Mucosa of stomach (tissue), 1 donor: ENCODE measurements at regions not wholly inside any gene's neighbourhood (a gene's known extent, or its start where the extent isn't known, plus 50 kb on each side); places are given as distances from the start of the nearest gene placed in this dataset.

Experiments
- H3K27me3 ChIP-seq: one replicate; pipeline ENCODE4 v1.7.0; 2013; ENCODE audit warnings: mild to moderate bottlenecking, low read length; ENCODE audit not compliant: control insufficient read depth, insufficient read depth
- H3K36me3 ChIP-seq: one replicate; pipeline ENCODE4 v1.7.0; 2013; ENCODE audit warnings: low read length; ENCODE audit not compliant: control insufficient read depth, insufficient read depth
- H3K4me1 ChIP-seq: one replicate; pipeline ENCODE4 v1.7.0; 2013; ENCODE audit warnings: mild to moderate bottlenecking, low read length; ENCODE audit not compliant: control insufficient read depth, insufficient read depth
- H3K4me3 ChIP-seq: one replicate; pipeline ENCODE4 v1.7.0; 2013; ENCODE audit warnings: low read length
- H3K9ac ChIP-seq: one replicate; pipeline ENCODE4 v1.7.0; 2013; ENCODE audit warnings: mild to moderate bottlenecking, low read length, moderate library complexity
- H3K9me3 ChIP-seq: one replicate; pipeline ENCODE4 v1.7.0; 2013; ENCODE audit warnings: mild to moderate bottlenecking, low read length, moderate library complexity; ENCODE audit not compliant: control insufficient read depth
- donor health status: Pancreatic carcinoma.

- H3K9me3 ChIP-seq = no peaks in the 10 kb centered on the region
- no peaks in the 10 kb centered on the region for H3K4me1 ChIP-seq
- H3K4me3 ChIP-seq = no peak overlapping the region
- H3K27me3 ChIP-seq = peaks cover 7% of the 10 kb centered on the region
- H3K9ac ChIP-seq = no peak overlapping the region
- no peaks in the 10 kb centered on the region for H3K36me3 ChIP-seq
Observed at GRCh38 chr16:86364653-86365380, 145.5 kb upstream of the FOXF1 start.

DNA sequence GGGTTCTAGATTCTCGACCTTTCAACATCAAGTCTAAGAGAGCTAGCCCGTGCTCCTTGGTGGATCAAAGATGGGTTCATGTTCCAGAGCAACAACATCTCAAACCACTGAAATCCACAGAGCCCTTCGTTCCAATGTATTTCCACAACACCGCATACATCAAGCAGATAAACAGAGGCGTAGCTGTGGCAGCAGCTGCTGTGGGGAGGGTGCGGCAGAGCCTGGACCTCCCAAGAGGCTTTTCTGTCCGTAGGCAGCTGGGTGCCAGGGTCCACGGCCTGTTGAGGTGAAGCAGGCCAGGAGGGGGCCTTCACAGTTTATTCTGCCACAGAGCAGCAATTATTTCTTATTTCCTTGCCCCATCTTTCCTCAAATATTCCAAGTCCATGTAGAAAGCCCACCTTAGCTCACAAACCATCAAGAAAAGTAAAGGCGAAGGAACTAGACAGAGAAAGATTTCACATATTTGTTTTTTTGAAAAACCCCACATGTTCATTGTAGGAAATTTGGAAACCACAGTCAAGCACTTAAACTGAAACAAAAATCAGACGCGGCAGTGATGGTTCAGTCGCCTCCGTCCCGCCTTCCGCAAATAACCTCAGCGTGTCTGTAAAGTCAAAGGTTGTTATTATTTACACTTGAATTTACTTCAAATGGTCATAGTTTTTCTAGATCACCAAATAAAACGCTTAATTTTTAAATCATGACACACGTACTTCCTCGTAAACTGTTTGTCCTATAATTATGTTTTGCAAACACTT lies 144.6 kb upstream of the FOXF1 start:
- Histone ChIP-seq H3K36me3 (no peaks in the 10 kb centered on the region), H3K9me3 (no peaks in the 10 kb centered on the region), H3K27me3 (peaks cover 7% of the 10 kb centered on the region), H3K4me1 (no peaks in the 10 kb centered on the region), H3K4me3 (no peak overlapping the region), H3K9ac (no peak overlapping the region)

- Histone ChIP-seq H3K36me3 (no peaks in the 10 kb centered on the region), H3K4me1 (no peaks in the 10 kb centered on the region), H3K9ac (no peak overlapping the region), H3K9me3 (no peaks in the 10 kb centered on the region), H3K27me3 (peaks cover 7% of the 10 kb centered on the region), H3K4me3 (no peak overlapping the region)
Observed at GRCh38 chr16:86366481-86366880, 143.8 kb upstream of the FOXF1 start.

DNA sequence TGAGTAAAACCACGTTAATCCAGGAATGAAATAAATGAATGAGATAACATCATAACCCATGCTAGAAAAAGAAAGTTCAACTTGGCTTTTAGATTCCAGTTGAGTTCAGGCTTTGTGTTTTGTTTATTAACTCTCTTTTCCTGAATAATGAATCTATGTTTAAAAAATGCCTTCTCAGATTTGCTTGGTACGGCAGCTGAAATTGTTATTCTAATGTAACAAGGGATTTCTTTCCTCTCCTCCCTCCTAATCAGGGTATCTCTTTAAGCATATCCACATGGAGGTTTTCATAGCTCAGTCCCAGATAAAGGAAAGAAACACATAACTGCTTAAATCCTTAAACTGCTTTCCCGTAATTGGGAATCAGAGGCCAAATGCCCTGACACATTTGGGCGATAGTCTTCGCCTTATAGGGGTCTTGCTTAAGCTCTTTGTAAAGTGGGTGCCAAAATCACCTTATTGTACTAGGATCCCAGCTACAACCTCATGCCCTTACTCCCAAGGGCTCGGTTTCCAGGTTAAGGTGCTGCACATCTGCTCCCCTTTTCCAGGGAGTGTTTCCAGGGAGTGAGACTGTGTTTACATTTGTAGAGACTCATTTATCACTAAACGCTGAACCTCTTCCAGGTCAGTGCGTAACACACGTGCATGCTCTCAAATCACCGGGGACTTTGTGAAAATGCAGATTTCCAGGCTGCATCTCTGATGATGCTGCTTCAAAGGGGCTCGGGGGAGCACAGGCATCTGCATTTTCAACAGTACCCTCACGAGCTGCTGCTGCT lies 142.8 kb upstream of the FOXF1 start:
- H3K9ac ChIP-seq = no peak overlapping the region
- no peaks in the 10 kb centered on the region for H3K4me1 ChIP-seq
- peaks cover 7% of the 10 kb centered on the region for H3K27me3 ChIP-seq
- H3K4me3 ChIP-seq = no peak overlapping the region
- H3K9me3 ChIP-seq = no peaks in the 10 kb centered on the region
- H3K36me3 ChIP-seq = no peaks in the 10 kb centered on the region

DNA sequence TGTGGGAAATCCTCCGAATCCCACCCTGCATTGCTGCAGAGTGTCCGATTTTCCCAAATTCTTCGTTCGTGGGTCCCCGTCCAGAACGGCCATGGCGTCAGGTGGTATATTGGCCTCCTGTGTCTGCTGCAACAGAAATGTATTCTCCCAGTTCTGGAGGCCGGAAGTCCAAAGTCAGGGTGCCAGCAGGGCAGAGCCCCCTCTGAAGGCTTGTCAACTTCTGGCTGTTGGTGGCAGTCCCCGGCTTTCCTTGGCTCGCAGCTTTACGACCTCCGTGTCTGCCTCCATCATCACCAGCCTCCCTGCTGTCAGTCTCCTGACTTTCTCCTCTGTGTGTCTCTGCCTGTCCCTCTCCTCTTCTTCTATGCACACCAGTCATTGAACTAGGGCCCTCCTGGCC lies 142.1 kb upstream of the FOXF1 start:
- no peaks in the 10 kb centered on the region for H3K4me1 ChIP-seq
- no peaks in the 10 kb centered on the region for H3K9me3 ChIP-seq
- H3K4me3 ChIP-seq = no peak overlapping the region
- no peak overlapping the region for H3K9ac ChIP-seq
- H3K27me3 ChIP-seq = peaks cover 7% of the 10 kb centered on the region
- H3K36me3 ChIP-seq = no peaks in the 10 kb centered on the region

DNA sequence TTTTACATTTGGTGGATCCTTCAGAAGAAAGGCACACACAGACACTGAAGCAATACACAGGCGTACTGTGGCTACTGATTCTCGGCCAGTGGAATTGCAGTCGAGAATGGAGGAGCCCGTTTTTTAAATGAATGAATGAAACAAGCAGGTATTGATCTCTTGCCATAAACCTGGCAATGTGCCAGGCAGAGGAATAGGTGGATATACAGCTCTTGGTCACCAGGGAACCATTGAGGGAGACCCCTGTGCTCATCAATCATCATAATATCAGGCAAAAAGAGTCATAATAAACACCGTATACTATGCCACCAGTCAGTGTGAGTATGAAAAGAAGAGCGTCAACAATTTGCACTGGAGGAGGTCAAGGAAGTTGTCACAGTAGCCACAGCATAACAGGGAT lies 140.3 kb upstream of the FOXF1 start:
- H3K9ac ChIP-seq = no peak overlapping the region
- H3K27me3 ChIP-seq = peaks cover 7% of the 10 kb centered on the region
- no peaks in the 10 kb centered on the region for H3K9me3 ChIP-seq
- no peak overlapping the region for H3K4me3 ChIP-seq
- H3K4me1 ChIP-seq = no peaks in the 10 kb centered on the region
- no peaks in the 10 kb centered on the region for H3K36me3 ChIP-seq

DNA sequence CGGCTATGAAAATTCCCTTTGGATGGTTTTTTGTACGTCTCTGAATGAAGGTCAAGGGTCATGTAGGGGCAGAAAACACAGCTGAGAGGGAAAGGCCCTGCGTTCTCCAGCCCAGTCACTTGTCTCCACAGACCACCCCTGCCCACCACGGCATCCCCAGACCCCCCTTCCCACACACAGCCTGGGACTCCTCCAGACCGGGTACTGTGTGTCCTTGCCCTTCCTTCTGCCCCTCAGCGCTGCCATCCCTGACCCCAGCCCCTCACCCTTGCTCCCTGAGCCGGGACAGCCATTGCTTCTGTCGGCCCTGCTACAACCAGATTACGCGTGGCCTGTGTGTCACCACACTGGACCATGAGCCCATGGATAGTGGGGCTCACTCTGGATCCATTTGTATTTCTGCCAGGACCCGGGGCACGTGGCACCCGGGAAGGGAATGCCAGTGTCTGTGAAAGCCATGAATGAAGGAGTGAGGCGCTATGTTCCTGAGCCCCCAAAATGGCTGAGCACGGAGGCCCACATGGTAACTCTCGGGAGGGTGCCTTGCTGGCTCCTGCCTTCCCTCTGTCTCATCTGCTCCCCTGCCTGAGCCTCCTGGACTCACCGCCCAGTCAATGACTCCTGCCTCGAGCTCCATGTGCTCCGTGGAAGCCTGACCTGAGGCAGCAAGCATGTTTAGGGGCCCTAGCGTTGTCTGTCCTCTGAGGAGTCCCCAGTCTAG lies 139.1 kb upstream of the FOXF1 start:
- Histone ChIP-seq H3K27me3 (no peaks in the 10 kb centered on the region), H3K9ac (no peak overlapping the region), H3K9me3 (no peaks in the 10 kb centered on the region), H3K4me3 (no peak overlapping the region), H3K4me1 (no peaks in the 10 kb centered on the region), H3K36me3 (no peaks in the 10 kb centered on the region)

DNA sequence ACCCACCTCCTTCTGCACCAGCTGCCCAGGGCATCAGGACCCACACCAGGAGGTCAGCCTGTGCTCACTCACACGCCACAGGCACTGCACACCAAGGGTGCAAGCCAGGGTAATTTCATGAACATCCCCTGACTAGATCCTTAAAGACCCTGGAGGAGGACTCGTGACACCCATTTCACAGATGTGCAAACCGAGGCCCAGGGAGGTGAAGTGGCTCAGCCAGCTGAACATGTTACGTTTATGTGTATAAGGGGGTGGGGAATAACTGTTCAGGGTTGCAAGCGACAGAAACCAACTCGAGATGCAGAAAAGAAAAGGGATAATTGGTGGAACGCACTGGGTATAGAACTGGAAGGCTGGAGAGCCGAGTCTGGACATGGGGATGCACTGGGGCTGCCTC lies 138.1 kb upstream of the FOXF1 start:
- Histone ChIP-seq H3K4me1 (no peaks in the 10 kb centered on the region), H3K9me3 (no peaks in the 10 kb centered on the region)

GRCh38 chr16:86373276-86373901 lies 136.9 kb upstream of the FOXF1 start:
- no peak overlapping the region for H3K4me3 ChIP-seq
- no peaks in the 10 kb centered on the region for H3K27me3 ChIP-seq
- H3K4me1 ChIP-seq = no peaks in the 10 kb centered on the region
- no peaks in the 10 kb centered on the region for H3K9me3 ChIP-seq
- H3K9ac ChIP-seq = no peak overlapping the region
- no peaks in the 10 kb centered on the region for H3K36me3 ChIP-seq

More for the DNA sequence above, 138.1 kb upstream of the FOXF1 start:
- Histone ChIP-seq H3K27me3 (no peaks in the 10 kb centered on the region), H3K4me3 (no peak overlapping the region), H3K9ac (no peak overlapping the region), H3K36me3 (no peaks in the 10 kb centered on the region)

GRCh38 chr16:86374603-86375130 lies 135.7 kb upstream of the FOXF1 start:
- no peak overlapping the region for H3K9ac ChIP-seq
- H3K4me1 ChIP-seq = no peaks in the 10 kb centered on the region
- no peaks in the 10 kb centered on the region for H3K9me3 ChIP-seq
- no peak overlapping the region for H3K4me3 ChIP-seq
- no peaks in the 10 kb centered on the region for H3K36me3 ChIP-seq
- no peaks in the 10 kb centered on the region for H3K27me3 ChIP-seq

- no peaks in the 10 kb centered on the region for H3K36me3 ChIP-seq
- H3K4me3 ChIP-seq = no peak overlapping the region
- H3K9ac ChIP-seq = no peak overlapping the region
- H3K9me3 ChIP-seq = no peaks in the 10 kb centered on the region
- H3K4me1 ChIP-seq = no peaks in the 10 kb centered on the region
- no peaks in the 10 kb centered on the region for H3K27me3 ChIP-seq
Observed at GRCh38 chr16:86375364-86375763, 135.0 kb upstream of the FOXF1 start.
